Skin epidermis (tissue), 12 donors: ENCODE measurements at regions not wholly inside any gene's neighbourhood (a gene's known extent, or its start where the extent isn't known, plus 50 kb on each side); places are given as distances from the start of the nearest gene placed in this dataset.

Source experiments
- H3K27ac ChIP-seq, 21 experiments: fragments of 200-600 bp; sonication (generic) in 11 of 21; one replicate each; pipeline ENCODE4 v1.5.0; 2020; ENCODE audit warnings: mild to moderate bottlenecking in 3 of 21, inconsistent platforms in 2 of 21, moderate library complexity in 2 of 21
- H3K4me3 ChIP-seq, 7 experiments: fragments of 200-600 bp; sonication (generic) in 2 of 7; one replicate each; pipeline ENCODE4 v1.5.0; 2020; ENCODE audit warnings: inconsistent platforms in 2 of 7, mild to moderate bottlenecking in 2 of 7, moderate library complexity in 1 of 7

GRCh38 chr9:90035471-90035870 lies 430.7 kb downstream of the GADD45G start:
- no peak overlapping the region for H3K4me3 ChIP-seq
- H3K27ac ChIP-seq, result no peak overlapping the region

GRCh38 chr9:90037146-90037797 lies 432.5 kb downstream of the GADD45G start:
- H3K4me3 ChIP-seq, result no peak overlapping the region
- H3K27ac ChIP-seq, result no peak overlapping the region

DNA sequence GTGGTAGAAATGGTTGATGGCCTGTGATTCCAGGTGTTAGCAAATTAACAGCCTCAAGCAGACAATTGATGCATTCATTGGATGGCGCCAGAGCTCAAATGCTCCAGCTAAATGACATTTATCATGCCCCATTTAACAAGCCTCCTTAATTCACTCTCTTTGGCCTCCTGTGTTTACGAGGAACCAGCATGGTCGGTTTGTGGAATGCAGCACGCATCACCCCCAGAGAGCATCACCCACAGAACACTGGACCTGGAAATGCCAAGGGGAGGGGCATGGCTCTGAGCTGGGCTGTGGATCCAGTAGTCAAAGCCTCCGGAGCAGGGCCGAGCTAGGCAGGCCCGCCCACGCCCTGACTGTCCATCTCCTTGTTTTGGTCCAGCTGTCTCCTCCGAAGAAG lies 434.0 kb downstream of the GADD45G start:
- Histone ChIP-seq H3K27ac (no peak overlapping the region), H3K4me3 (no peak overlapping the region)

DNA sequence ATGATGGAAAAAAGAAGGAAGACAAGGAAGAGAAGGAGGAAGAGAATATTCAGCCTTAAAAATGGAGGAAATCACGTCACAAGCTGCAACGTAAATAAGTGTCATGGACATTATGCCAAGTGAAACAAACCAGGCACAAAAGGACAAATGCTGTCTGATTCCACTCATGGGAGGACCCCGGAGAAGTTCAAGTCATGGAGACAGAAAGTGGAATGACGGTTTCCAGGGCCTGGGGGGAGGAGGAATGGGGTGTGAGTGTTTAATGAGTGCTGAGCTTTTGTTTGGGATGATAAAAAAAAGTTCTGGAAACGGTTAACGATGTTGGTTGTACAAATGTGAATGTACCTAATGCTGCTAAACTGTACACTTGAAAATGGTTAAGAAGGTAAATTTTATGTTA lies 439.5 kb downstream of the GADD45G start:
- Histone ChIP-seq H3K27ac (no peak overlapping the region), H3K4me3 (no peak overlapping the region)

GRCh38 chr9:90044710-90045151 lies 439.9 kb downstream of the GADD45G start:
- no peak overlapping the region for H3K4me3 ChIP-seq
- H3K27ac ChIP-seq, result no peak overlapping the region

GRCh38 chr9:90046317-90046861 lies 441.6 kb downstream of the GADD45G start:
- no peak overlapping the region for H3K27ac ChIP-seq
- H3K4me3 ChIP-seq, result no peak overlapping the region

GRCh38 chr9:90047828-90048227 lies 443.0 kb downstream of the GADD45G start:
- Histone ChIP-seq H3K27ac (no peak overlapping the region), H3K4me3 (no peak overlapping the region)

DNA sequence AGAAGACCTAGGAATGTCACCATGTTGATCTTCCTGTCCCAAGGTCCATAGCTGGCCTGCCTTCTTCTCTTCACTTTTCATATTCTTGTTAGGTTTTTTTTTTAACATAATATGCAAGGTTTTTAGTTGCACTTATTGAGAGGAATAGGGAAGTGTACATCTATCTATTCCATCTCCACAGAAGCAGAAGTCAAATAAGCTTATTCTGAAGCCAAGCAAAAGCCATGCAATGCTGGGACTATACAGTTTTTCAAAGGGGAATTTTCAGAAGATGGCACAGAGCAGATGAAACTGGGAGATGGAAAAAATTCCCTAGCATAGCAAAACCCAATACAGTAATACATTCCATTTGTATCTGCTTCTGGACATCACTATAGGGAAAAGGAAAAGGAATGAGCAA lies 447.6 kb downstream of the GADD45G start:
- no peak overlapping the region for H3K4me3 ChIP-seq

GRCh38 chr9:90053027-90053426 lies 448.2 kb downstream of the GADD45G start:
- no peak overlapping the region for H3K27ac ChIP-seq

More for the DNA sequence above, 447.6 kb downstream of the GADD45G start:
- no peak overlapping the region for H3K27ac ChIP-seq

GRCh38 chr9:90054810-90055209 lies 450.0 kb downstream of the GADD45G start:
- H3K4me3 ChIP-seq, result no peak overlapping the region
- no peak overlapping the region for H3K27ac ChIP-seq

More at GRCh38 chr9:90053027-90053426, 448.2 kb downstream of the GADD45G start:
- H3K4me3 ChIP-seq, result no peak overlapping the region

DNA sequence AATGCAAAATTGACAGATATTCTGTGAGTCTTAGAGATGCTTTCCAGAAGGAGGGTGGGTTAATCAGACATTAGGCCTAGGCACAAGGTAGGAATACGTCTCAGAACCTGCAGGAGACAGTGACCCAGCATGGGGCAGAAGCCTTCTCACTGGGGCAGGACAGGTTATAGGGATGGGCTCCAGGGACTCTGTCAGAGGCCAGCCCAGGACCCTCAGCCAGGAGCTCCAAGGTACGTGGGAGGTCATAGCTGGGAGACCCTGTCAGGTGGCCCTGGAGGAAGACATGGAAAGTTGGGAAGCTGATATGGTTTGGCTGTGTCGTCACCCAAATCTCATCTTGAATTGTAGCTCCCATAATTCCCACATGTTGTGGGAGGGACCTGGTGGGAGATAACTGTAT lies 450.4 kb downstream of the GADD45G start:
- no peak overlapping the region for H3K27ac ChIP-seq
- H3K4me3 ChIP-seq, result no peak overlapping the region

DNA sequence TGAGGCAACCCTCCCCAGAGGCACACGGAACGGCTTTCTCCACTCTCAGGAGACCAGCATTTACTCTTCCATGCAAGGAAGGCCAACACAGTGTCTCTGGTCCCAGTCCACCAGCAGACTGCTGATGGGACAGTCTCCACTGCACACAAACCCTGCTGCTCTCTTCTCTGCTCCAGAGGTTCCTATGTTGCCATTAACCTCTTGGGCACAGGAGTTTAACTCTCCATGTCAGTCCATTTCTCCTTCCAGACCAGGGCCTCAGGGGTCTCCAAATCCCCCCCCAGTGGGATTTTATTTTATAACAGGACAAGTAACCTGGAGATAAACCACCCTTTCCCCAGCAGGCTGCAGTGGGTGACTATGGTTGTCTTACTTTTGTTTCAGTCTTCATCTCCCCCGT lies 452.5 kb downstream of the GADD45G start:
- no peak overlapping the region for H3K4me3 ChIP-seq
- no peak overlapping the region for H3K27ac ChIP-seq

GRCh38 chr9:90058182-90058763 lies 453.5 kb downstream of the GADD45G start:
- no peak overlapping the region for H3K4me3 ChIP-seq

DNA sequence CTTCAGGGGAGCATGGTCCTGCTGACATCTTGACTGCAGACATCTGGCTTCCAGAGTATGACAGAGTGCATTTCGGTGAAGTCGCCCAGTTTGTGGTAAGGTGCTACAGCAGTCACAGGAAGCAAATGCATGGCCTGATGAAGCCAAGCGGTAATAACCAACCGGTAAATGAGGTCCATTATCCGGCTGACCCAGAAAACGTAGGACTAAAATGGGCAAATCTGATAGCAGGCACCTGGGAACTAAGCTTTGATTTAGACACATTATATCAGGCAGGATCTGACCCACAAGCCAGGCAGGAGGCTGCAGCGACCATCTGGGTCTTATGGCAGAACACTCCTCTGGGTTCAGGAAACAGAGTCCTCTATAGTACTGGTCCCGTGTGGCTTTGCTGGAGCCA lies 454.6 kb downstream of the GADD45G start:
- Histone ChIP-seq H3K27ac (no peak overlapping the region), H3K4me3 (no peak overlapping the region)

More at GRCh38 chr9:90058182-90058763, 453.5 kb downstream of the GADD45G start:
- H3K27ac ChIP-seq, result no peak overlapping the region

GRCh38 chr9:90060256-90060655 lies 455.4 kb downstream of the GADD45G start:
- no peak overlapping the region for H3K27ac ChIP-seq
- H3K4me3 ChIP-seq, result no peak overlapping the region

- Histone ChIP-seq H3K4me3 (no peak overlapping the region), H3K27ac (no peak overlapping the region)
Measured at GRCh38 chr9:90061187-90061586, 456.4 kb downstream of the GADD45G start.

DNA sequence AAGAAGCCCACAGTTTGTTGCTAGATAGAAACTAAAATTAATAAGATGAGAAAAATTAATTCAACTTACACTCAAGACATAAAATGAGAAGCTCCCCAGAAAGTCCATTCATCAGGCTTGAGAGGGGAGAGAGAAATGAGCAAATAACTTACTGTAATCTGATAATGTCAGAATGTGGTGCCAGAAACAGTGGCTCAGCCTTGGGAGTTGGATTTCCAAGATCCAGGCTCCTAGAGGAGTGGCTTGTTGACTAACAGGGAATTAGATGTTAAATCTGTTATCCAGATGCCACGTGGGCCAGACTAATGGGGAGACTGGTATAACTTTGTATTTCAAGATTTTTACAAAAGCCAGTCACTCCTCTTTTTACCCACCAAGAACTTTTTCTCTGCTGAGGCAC lies 458.2 kb downstream of the GADD45G start:
- Histone ChIP-seq H3K27ac (no peak overlapping the region), H3K4me3 (no peak overlapping the region)

DNA sequence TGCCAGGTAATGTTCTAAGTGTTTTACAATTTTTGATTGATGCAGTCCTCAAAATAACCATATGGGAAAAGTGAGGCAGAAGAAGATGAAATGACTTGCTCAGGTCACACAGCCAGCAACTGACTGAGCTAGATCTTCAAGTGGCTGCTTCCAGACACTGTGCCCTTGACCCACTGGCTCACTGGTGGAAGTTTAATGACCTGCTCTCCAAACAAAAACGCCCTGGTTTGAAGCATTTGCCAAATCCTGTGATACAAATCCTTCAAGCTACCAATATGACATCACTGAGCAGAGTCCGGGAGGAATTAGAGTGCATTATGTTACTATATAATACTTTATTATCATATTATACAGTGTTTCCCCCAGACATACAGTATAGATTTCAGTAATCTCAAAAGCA lies 459.4 kb downstream of the GADD45G start:
- peak overlapping the region in 1 of 21 experiments; percentile 10 for H3K27ac ChIP-seq
- H3K4me3 ChIP-seq, result no peak overlapping the region

- H3K27ac ChIP-seq, result peak overlapping the region in 1 of 21 experiments; percentile 10
- H3K4me3 ChIP-seq, result no peak overlapping the region
Measured at GRCh38 chr9:90064971-90065370, 460.2 kb downstream of the GADD45G start.

DNA sequence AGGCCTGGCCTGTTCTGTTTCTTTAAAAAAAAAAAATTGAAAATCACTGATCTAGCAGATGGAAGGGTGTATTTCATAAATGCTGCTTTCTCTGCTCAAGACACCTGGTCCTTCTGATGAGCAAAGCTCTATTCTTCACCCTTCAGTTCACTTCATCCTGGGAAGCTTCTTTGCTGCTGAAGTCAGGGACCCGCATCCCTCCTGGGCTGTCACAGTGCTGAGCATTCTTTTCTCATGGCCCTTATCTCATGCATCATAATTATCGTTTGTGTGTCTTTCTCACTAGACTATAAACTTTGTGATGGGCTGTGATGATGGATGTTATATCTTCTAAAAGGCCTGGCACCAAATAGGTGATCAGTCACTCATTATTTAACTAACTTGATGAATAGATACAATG lies 461.0 kb downstream of the GADD45G start:
- H3K27ac ChIP-seq, result no peak overlapping the region

GRCh38 chr9:90069085-90069484 lies 464.3 kb downstream of the GADD45G start:
- Histone ChIP-seq H3K4me3 (no peak overlapping the region), H3K27ac (no peak overlapping the region)

More for the DNA sequence above, 461.0 kb downstream of the GADD45G start:
- H3K4me3 ChIP-seq, result no peak overlapping the region
